ENCODE measurements at regions not wholly inside any gene's neighbourhood (a gene's known extent, or its start where the extent isn't known, plus 50 kb on each side); places are given as distances from the start of the nearest gene placed in this dataset.

DNA sequence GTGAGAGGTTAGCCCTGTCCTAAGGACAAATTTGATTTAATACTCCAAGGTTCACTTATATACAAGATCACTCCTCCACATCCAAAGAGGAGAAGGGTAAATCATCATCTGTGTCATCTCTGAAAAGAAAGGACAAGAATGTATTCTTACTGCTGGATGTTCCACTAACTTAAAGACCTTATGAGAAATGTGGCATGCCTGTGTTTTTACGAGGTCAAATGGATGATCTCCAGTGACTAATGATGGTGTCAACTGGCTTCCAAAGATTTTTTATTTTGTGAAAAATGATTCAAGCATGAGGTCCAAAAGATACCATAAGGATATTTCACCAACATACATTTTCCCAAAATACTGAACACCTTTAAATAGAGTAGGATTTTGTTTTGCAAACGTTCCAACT lies 143.4 kb downstream of the PTCHD1 start:
- no peak for TF ChIP-seq ZNF274 (IDR thresholded peaks at IDR 0.05; ENCODE audit: insufficient read depth, insufficient read length)
- TF ChIP-seq ZZZ3 (IDR thresholded peaks at IDR 0.05; ENCODE audit: control insufficient read depth, insufficient read length, low read depth), result no peak
- TF ChIP-seq, protein P1, sequence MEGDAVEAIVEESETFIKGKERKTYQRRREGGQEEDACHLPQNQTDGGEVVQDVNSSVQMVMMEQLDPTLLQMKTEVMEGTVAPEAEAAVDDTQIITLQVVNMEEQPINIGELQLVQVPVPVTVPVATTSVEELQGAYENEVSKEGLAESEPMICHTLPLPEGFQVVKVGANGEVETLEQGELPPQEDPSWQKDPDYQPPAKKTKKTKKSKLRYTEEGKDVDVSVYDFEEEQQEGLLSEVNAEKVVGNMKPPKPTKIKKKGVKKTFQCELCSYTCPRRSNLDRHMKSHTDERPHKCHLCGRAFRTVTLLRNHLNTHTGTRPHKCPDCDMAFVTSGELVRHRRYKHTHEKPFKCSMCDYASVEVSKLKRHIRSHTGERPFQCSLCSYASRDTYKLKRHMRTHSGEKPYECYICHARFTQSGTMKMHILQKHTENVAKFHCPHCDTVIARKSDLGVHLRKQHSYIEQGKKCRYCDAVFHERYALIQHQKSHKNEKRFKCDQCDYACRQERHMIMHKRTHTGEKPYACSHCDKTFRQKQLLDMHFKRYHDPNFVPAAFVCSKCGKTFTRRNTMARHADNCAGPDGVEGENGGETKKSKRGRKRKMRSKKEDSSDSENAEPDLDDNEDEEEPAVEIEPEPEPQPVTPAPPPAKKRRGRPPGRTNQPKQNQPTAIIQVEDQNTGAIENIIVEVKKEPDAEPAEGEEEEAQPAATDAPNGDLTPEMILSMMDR (IDR thresholded peaks at IDR 0.05 in 2 of 3, conservative IDR thresholded peaks at IDR 0.05 in 1 of 3; ENCODE audit: control insufficient read depth in 2 of 3, extremely low read depth in 1 of 3, insufficient read depth in 1 of 3, low read depth in 3 of 3, low read length in 3 of 3), result no peak
- TF ChIP-seq CEBPB (IDR thresholded peaks at IDR 0.05; ENCODE audit: borderline replicate concordance in 1 of 2, low read depth in 2 of 2, low read length in 2 of 2), result no peak
- TF ChIP-seq NBN (IDR thresholded peaks at IDR 0.05), result no peak
- no peak for TF ChIP-seq SMC3 (IDR thresholded peaks at IDR 0.05; ENCODE audit: borderline replicate concordance, low read length)
- TF ChIP-seq CREB1 (IDR thresholded peaks at IDR 0.05; ENCODE audit: low read depth), result no peak
- no peak for TF ChIP-seq POLR2AphosphoS2 (IDR thresholded peaks at IDR 0.05; ENCODE audit: low read depth, low read length)
- no peak for TF ChIP-seq TAF1 (IDR thresholded peaks at IDR 0.05; ENCODE audit: borderline replicate concordance, low read depth, low read length)
- TF ChIP-seq LARP7 (IDR thresholded peaks at IDR 0.05), result no peak
- no peak for TF ChIP-seq HDGF (IDR thresholded peaks at IDR 0.05)
- TF ChIP-seq RFX5 (IDR thresholded peaks at IDR 0.05; ENCODE audit: low read depth, low read length), result no peak
- no peak for TF ChIP-seq POU2F2 (IDR thresholded peaks at IDR 0.05; ENCODE audit: borderline replicate concordance, low read depth, low read length)
- TF ChIP-seq, protein P2, sequence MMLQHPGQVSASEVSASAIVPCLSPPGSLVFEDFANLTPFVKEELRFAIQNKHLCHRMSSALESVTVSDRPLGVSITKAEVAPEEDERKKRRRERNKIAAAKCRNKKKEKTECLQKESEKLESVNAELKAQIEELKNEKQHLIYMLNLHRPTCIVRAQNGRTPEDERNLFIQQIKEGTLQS (IDR thresholded peaks at IDR 0.05; ENCODE audit: borderline replicate concordance, extremely low read depth, low read depth, low read length), result no peak
